ENCODE measurements at regions not wholly inside any gene's neighbourhood (a gene's known extent, or its start where the extent isn't known, plus 50 kb on each side); places are given as distances from the start of the nearest gene placed in this dataset.

DNA sequence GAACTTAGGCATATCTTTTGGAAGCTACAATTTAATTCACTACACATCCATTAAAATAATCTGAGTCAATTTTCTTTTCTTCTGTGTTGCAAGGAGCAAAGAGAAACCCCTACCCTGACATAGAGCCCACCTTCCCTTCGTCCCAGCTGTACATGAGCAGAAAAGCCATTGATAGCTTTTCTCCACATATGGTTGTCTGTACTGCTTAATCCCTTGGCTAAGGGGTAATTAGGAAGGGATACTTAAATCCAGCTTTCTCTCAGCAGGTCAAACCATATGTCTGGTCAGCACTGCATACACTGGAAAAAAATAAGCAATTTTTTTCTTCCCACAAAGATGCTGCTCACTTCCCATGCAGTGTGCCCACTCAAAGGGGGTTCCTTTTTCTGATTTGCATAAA is 94.7 kb upstream of the RAD23B start:
- no peak for DNase-seq
- Histone ChIP-seq H3K4me3 (no peak overlapping the region), H3K36me3 (no peaks in the 10 kb centered on the region), H3K4me1 (no peaks in the 10 kb centered on the region), H3K9me3 (no peaks in the 10 kb centered on the region), H3K27me3 (no peaks in the 10 kb centered on the region), H3K27ac (no peak overlapping the region)
- no peak for TF ChIP-seq POLR2A (IDR thresholded peaks at IDR 0.05)
- TF ChIP-seq CTCF (IDR thresholded peaks at IDR 0.05), result no peak

GRCh38 chr9:107190061-107190935 is 92.8 kb upstream of the RAD23B start:
- no peak for DNase-seq
- Histone ChIP-seq H3K27me3 (no peaks in the 10 kb centered on the region), H3K4me3 (no peak overlapping the region), H3K4me1 (no peaks in the 10 kb centered on the region), H3K36me3 (no peaks in the 10 kb centered on the region), H3K27ac (no peak overlapping the region), H3K9me3 (no peaks in the 10 kb centered on the region)
- TF ChIP-seq POLR2A (IDR thresholded peaks at IDR 0.05) (no peak), CTCF (IDR thresholded peaks at IDR 0.05) (no peak)

GRCh38 chr9:107190936-107191290 is 92.2 kb upstream of the RAD23B start:
- no peaks in the 10 kb centered on the region for H3K4me1 ChIP-seq
- no peaks in the 10 kb centered on the region for H3K27me3 ChIP-seq
- no peak overlapping the region for H3K4me3 ChIP-seq
- no peak overlapping the region for H3K27ac ChIP-seq
- DNase-seq, result no peak
- no peaks in the 10 kb centered on the region for H3K36me3 ChIP-seq
- H3K9me3 ChIP-seq, result no peaks in the 10 kb centered on the region
- TF ChIP-seq POLR2A (IDR thresholded peaks at IDR 0.05), result no peak
- TF ChIP-seq CTCF (IDR thresholded peaks at IDR 0.05), result no peak

DNA sequence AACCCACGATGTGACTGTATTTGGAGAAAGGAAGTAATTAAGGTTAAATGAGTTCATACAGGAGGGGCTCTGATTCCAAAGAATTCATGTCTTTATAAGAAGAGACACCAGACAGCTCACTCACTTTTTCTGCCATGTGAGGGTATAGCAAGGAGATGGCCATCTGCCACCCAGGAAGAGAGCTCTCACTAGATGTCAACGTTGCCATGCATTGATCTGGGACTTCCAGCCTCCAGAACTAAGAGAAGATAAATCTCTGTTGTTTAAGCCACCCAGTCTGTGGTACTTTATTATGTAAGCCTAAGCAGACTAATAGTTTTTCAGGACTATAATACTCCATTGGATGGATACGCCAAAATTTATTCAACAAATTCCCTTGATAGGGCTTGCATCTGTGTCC is 89.8 kb upstream of the RAD23B start:
- no peaks in the 10 kb centered on the region for H3K36me3 ChIP-seq
- no peak overlapping the region for H3K4me3 ChIP-seq
- DNase-seq, result no peak
- no peak for TF ChIP-seq CTCF (IDR thresholded peaks at IDR 0.05)
- no peak for TF ChIP-seq POLR2A (IDR thresholded peaks at IDR 0.05)
- H3K4me1 ChIP-seq, result no peaks in the 10 kb centered on the region
- no peak overlapping the region for H3K27ac ChIP-seq
- no peaks in the 10 kb centered on the region for H3K9me3 ChIP-seq
- H3K27me3 ChIP-seq, result no peaks in the 10 kb centered on the region

- Histone ChIP-seq H3K27ac (no peak overlapping the region), H3K9me3 (peaks cover 0 to 5% (median 0%) of the 10 kb centered on the region in 4 donors), H3K4me3 (no peak overlapping the region), H3K36me3 (no peaks in the 10 kb centered on the region), H3K27me3 (no peaks in the 10 kb centered on the region), H3K4me1 (no peaks in the 10 kb centered on the region)
- TF ChIP-seq CTCF (IDR thresholded peaks at IDR 0.05) (no peak), POLR2A (IDR thresholded peaks at IDR 0.05) (no peak)
- DNase-seq, result no peak
These were observed 84.4 kb upstream of the RAD23B start for GRCh38 chr9:107198718-107199117.
